GM13977 (cell line): ENCODE measurements at regions not wholly inside any gene's neighbourhood (a gene's known extent, or its start where the extent isn't known, plus 50 kb on each side); places are given as distances from the start of the nearest gene placed in this dataset.

Experiments
- DNase-seq: peaks from one replicate; pipeline ENCODE4 v3.0.0; 2012; ENCODE audit warnings: low spot score
- in situ Hi-C: fragments of 300-500 bp; cut with MboI; formaldehyde crosslinking; loops from one replicate; pipeline ENCODE4 v1.12.0; 2022; ENCODE audit warnings: low sequenced_read_pairs, low pct_unique_long_range_greater_than_20kb, mixed read lengths, inconsistent platforms; ENCODE audit not compliant: unreplicated experiment
- TF ChIP-seq, protein P1 (sequence below): IDR thresholded peaks from 2 replicates; pipeline ENCODE4 v1.5.1; 2012; ENCODE audit warnings: mild to moderate bottlenecking, control low read depth; ENCODE audit not compliant: insufficient read depth; ENCODE audit errors: extremely low read depth, missing control alignments

- in situ Hi-C loops: no loop called here
- TF ChIP-seq, protein P1, sequence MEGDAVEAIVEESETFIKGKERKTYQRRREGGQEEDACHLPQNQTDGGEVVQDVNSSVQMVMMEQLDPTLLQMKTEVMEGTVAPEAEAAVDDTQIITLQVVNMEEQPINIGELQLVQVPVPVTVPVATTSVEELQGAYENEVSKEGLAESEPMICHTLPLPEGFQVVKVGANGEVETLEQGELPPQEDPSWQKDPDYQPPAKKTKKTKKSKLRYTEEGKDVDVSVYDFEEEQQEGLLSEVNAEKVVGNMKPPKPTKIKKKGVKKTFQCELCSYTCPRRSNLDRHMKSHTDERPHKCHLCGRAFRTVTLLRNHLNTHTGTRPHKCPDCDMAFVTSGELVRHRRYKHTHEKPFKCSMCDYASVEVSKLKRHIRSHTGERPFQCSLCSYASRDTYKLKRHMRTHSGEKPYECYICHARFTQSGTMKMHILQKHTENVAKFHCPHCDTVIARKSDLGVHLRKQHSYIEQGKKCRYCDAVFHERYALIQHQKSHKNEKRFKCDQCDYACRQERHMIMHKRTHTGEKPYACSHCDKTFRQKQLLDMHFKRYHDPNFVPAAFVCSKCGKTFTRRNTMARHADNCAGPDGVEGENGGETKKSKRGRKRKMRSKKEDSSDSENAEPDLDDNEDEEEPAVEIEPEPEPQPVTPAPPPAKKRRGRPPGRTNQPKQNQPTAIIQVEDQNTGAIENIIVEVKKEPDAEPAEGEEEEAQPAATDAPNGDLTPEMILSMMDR: no peak
- no peak for DNase-seq
Measured at GRCh38 chr13:56687131-56687530, 453.6 kb upstream of the PRR20A start.

- TF ChIP-seq, protein P1: no peak
- in situ Hi-C loops: no loop called here
- DNase-seq: no peak
Measured at GRCh38 chr13:56697011-56697410, 443.7 kb upstream of the PRR20A start.

DNA sequence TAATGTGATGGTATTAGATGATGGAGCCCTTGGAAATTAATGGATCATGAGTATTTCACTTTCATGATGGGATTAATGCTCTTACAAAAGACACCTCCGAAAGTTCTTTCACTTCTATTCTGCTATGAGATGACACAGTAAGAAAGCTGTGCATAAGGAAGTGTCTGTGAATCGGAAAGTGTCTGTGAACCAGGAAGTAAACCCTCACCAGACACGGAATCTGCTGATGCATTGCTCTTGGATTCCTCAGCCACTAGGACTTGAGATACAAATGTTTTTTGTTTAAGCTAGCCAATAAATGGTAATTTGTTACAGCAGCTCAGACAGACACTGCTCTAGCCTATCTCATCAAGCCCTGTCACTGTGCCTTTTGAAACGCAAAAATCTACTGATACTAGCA lies 440.4 kb upstream of the PRR20A start:
- no peak for DNase-seq

DNA sequence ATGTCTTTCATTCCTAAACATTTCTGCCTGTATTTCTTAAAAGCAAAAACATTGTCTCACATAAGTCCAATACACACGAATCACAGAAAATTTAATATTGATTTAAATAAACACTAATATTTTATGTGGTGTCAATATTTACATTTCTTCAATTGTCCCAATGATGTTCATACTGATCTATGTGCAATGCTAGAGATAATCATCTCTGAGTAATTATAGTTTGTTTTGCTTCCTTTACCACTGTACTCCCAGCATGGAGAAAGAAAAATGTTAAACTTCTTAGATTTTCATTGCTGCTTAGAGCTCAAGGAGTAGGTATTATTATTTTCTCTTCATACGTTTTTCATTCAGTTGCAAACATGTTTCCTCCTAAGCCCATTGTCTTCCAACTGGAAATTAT lies 434.2 kb upstream of the PRR20A start:
- in situ Hi-C loops: no loop called here
- DNase-seq: no peak

More for the DNA sequence above, 440.4 kb upstream of the PRR20A start:
- TF ChIP-seq, protein P1: no peak
- in situ Hi-C loops: no loop called here

GRCh38 chr13:56713656-56714055 lies 427.1 kb upstream of the PRR20A start:
- TF ChIP-seq, protein P1: no peak
- in situ Hi-C loops: no loop called here
- DNase-seq: no peak

More for the DNA sequence above, 434.2 kb upstream of the PRR20A start:
- TF ChIP-seq, protein P1: no peak

DNA sequence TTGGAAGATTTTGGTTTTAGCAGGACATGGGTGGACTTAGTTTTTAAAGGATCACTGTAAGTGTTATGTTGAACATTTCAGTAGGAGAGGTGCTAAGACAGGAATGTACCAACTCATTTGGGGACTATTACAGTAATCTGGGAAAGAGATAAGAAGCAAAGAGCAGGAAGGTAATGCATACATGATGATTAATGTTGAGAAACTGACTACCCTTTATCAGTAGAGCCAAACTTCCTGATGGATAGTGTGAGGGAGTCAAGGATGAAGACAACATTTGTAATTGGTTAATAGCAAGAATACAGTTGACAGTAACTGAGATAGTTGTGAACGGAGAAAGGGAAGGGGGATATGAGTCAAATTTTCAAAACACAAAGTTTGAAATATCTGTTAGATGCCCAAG lies 421.9 kb upstream of the PRR20A start:
- TF ChIP-seq, protein P1: no peak
- in situ Hi-C loops: no loop called here
- DNase-seq: no peak

DNA sequence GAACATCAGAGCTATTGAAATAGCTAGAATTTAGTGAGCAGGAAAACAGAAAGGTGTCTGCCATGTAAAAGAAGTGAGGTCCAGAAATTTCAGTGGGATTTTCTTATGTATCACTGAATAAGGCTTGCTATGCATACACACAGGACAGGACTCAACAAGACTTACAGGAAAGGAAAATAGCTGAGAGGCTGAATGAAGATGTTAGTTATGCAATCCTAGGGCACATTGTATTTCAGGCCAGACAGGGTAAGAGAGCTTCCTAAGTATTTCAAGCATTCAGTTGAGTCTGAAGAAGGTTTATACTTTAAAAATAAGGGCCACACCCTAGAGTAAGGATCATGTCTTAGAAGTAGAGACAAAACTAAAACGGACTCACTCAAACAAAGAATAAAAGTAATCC lies 419.9 kb upstream of the PRR20A start:
- TF ChIP-seq, protein P1: no peak
- in situ Hi-C loops: no loop called here
- no peak for DNase-seq
